OCI-LY7 (cell line): ENCODE measurements at regions not wholly inside any gene's neighbourhood (a gene's known extent, or its start where the extent isn't known, plus 50 kb on each side); places are given as distances from the start of the nearest gene placed in this dataset.

Experiments used
- CTCF ChIP-seq: fragments of 200-600 bp; sonication (generic); conservative IDR thresholded peaks from 2 replicates; pipeline ENCODE4 v1.5.1; 2014; ENCODE audit warnings: mild to moderate bottlenecking, antibody characterized with exemption, low read length, moderate library complexity, mixed read lengths
- EZH2phosphoT487 ChIP-seq: fragments of 200-600 bp; sonication (generic); IDR thresholded peaks from 2 replicates; pipeline ENCODE4 v1.6.1; 2018; ENCODE audit warnings: low read depth, borderline replicate concordance, mild to moderate bottlenecking, mixed run types, antibody characterized with exemption, low read length, moderate library complexity, mixed read lengths

GRCh38 chr3:71890356-71890931 lies 105.5 kb upstream of the PROK2 start:
- TF ChIP-seq CTCF (no peak), EZH2phosphoT487 (no peak)
